NCI-H82 treated with DMSO at 0.1 percent for 48 hours (cell line): ENCODE measurements at regions not wholly inside any gene's neighbourhood (a gene's known extent, or its start where the extent isn't known, plus 50 kb on each side); places are given as distances from the start of the nearest gene placed in this dataset.
A peak's percentile ranks its signal among the peaks of the same experiment; 100 is the strongest.

ENCODE experiments used
- DNase-seq: peaks from one replicate; lab custom pipeline; 2025; ENCODE audit not compliant: unreplicated experiment; lab: John Stamatoyannopoulos, UW

DNA sequence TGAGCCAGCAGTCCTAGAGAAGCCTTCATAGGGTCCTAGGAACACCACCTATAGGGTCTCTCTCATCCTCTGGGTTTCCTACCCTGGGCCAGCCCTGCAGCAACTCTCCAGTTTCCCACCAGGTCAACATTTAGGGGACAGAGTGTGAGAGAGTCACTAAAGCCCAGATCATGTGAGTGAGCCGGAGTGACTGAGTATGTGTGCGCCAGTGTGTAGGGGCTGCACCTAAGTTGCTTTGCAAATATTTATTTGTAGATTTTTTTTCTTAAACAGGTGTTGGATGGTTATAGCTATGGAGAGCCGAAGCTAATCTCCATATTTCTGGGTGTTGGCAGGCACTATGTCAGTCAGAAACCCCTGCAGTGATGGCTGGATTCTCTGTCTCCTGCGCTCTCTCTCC, 232.5 kb upstream of the NCAM1 start:
- DNase-seq = no peak

- no peak for DNase-seq
Measured at GRCh38 chr11:112730591-112730990, 230.6 kb upstream of the NCAM1 start.

- no peak for DNase-seq
Measured at GRCh38 chr11:112731538-112731937, 229.7 kb upstream of the NCAM1 start.

DNA sequence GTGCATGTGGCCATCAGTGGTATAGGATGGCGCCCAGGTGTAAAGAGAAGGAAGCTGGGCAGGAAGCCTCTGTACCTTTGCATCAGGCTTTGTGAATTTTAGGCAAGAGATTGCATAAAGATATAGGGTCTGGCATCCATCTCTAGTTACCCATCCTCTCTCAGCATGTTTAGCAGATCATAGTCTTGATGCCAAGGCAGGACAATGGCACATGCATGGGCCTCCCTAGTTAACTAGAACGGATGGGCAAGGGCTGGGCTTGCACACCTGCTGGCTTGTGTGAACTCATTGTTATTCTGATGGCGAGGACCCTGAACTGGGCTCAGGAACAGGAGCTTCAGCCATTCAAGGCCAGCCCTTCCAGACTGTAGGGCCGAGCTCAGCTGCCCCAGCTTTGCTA, 229.2 kb upstream of the NCAM1 start:
- DNase-seq = no peak

DNA sequence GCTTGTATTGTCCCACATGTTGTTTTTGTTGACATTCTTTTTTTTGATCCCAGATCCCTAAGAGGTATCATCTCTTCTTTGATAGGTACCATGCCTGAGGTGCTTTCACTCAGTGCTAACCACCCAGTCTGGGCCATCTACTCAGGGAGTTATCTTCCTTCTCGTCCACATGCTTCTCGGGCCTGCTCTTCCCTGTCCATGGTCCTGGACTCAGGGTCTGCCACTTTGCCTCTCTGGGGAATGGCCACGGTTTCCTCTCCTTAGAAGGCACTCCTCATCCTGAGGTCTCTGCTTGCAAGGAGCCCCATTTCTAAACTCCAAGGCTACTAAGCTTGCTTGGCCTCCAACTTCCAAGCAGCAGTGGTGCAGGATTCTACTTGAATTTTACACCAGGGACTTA, 227.0 kb upstream of the NCAM1 start:
- DNase-seq = no peak

GRCh38 chr11:112735470-112735869, 225.8 kb upstream of the NCAM1 start:
- DNase-seq = no peak

DNA sequence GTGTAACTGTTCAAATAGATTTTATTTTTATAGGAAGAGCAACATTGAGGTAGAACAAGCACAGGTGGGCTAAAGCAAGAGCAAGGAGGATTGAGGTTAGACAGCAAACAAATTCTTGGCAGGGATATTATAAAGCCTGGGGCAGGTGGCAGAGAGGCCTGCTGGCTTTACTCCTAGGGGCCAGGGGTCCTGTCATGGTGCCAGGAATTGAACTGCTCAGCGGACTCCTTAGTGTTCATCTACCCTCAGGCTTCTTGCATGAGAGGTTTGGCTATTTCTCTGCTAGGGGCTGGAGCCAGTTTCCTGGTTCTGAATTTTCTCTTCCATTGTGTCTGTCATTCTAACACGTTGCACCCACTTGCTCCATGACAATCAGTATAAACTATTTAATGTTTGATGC, 217.2 kb upstream of the NCAM1 start:
- no peak for DNase-seq

GRCh38 chr11:112745973-112746372, 215.2 kb upstream of the NCAM1 start:
- DNase-seq = peak; percentile 40

DNA sequence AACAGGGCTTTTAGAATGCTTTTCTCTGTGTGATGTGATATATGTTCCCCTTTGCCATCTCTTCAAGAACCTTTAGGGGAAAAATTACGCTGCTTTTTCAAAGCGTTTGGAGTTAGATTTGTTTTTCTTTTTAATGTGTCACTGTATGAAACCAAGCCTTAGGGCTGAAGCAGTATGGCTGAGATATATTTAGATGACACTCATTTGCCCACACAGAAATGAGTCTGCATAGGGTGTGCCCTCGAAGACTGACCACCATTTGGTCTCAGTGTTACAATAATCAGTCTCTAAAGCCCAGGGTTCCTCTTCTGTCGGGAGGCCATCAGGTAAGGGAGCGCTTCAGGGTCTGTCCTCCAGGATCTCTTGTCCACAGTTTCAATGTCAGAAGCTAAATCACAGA, 213.0 kb upstream of the NCAM1 start:
- no peak for DNase-seq

DNA sequence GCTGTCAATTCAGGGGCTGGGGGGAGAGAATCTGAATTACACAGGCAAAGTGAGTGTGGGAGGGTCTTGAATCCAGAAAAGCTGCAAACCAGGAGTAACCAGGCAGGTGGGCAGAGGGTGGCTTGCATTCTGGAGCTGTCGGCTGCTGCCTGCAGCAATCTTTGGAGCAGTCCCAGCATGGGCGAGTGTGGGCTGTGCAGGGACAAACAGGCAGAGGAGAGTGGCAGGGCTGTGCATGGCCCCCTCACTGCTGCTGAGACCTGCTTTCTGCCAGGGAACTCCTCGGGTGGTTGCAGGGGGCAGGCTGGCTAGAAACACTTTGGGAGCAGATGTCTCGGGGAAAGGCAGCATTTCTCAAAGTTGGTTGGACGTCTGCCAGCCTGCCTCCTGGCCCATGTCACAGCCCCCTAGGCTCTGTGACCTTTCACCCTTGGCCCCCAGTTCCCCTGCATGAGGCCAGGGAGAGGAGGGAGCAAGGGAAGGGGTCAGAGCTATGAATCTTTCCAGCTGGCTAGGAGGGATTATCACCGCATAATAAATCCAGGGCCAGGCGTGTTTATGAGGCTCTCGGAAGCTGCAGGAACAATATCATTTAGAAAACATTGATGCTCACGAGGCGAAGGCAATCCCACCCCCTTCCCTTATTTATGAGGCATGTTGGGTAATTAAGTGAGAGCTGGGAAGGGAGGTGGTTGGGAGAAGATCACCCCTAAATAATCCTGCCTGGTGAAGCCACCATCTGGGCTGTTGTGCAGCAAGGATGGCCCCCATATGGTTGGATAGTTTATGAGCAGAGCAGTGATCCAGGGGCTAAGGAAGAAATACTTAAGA, 212.3 kb upstream of the NCAM1 start:
- peak; percentile 85 for DNase-seq

DNA sequence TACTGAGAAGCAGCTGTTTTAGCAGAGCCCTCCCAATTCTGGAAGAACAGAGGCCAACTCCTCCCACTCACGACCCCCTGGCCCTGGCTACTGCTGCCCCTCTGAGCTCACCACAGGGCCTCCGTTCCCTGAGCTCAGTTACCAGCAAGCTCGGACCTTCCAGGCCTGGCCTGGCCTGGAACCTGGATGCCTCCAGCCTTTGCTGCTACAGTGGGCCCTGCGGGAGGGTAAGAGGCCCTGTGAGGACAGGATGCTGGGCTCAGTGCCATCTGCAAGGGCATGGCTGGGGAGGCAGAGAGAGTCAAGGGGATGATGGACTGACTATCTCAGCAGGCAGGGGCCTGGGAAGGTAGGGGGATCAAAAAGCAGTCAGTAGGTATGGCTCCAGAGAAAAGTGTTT, 209.9 kb upstream of the NCAM1 start:
- DNase-seq = no peak

GRCh38 chr11:112751772-112752171, 209.4 kb upstream of the NCAM1 start:
- DNase-seq = peak; percentile 12

- DNase-seq = no peak
Measured at GRCh38 chr11:112752563-112752962, 208.7 kb upstream of the NCAM1 start.

DNA sequence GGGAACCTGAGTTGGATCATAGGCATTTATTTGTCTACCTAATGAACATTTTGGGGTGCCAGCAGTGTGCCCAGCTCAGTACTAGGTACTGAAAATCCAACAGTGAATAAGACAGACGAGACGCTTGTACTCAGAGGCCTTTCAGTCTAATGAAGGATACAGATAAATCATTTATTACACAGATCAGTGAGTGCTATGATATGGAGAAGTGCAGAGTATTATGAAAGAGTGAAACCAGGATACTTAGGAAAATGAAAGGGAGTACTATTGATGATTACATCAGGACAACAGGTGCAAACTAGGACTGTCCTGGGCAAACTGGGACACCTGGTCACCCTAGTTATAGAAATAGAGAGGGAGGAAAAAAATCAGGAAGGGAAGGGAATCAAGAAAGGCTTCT, 207.5 kb upstream of the NCAM1 start:
- DNase-seq = no peak

GRCh38 chr11:112759418-112759817, 201.8 kb upstream of the NCAM1 start:
- peak; percentile 23 for DNase-seq

- DNase-seq = no peak
Measured at GRCh38 chr11:112760396-112761059, 200.7 kb upstream of the NCAM1 start.

GRCh38 chr11:112761911-112762706, 199.1 kb upstream of the NCAM1 start:
- DNase-seq = no peak

DNA sequence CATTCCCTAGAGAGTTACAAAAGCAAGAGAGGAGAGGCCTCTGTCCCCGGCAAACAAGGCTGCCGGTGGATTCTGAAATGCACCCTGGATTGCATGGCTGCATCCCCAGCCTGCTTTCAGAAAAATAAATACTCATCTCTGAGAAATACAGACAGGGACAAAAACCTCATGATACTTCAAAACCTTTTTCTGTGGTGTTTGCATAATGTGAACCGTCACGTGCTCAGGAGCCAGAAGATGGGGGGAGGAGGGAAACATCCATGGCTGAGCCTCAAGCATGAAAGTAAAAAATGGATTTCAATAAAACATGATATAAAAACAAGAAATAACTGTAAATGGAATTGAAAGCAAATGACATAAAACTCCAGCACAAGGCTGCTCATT, 198.5 kb upstream of the NCAM1 start:
- DNase-seq = no peak

DNA sequence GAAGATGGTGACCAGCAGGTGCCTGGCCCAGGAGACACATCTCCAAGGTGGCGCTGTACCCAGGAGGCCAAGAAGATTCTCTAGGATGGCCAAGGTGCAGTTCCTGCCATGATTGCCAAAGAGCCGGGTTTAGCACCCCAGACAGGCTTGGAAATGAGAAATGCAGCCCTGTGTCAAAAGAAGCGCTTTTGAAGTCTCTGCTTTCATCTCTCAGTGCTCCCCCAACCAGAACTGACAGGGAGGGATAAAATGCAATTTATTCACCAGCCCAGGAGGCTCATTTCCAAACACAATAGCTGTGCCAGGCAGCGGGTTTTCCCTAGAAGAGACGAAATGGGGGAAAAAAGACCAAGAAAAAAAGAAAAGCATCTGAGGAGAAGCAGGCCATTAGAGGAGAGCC, 195.9 kb upstream of the NCAM1 start:
- DNase-seq = no peak

DNA sequence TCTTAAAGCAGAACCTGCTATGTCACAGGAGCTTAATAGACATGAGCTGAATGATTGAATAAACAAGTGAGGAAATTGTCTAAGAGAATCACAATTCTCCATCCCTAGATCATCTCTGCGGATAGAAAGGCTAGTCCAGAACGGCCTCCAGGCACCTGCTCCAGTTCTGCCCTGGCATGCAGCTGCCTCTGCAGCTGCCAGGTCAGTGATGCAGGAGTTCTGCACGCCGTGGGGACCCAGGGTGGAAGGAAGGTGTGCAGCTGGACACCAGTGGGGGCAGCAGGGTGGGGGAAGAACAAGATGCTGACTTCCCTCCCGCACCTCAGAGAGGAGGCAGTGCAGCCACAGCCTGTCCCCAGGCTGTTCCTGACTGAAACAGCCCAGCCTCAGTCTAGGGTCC, 192.1 kb upstream of the NCAM1 start:
- DNase-seq = no peak

GRCh38 chr11:112769584-112769983, 191.6 kb upstream of the NCAM1 start:
- no peak for DNase-seq

- no peak for DNase-seq
Measured at GRCh38 chr11:112770033-112770432, 191.2 kb upstream of the NCAM1 start.
